HG03439 (cell line): ENCODE measurements at regions not wholly inside any gene's neighbourhood (a gene's known extent, or its start where the extent isn't known, plus 50 kb on each side); places are given as distances from the start of the nearest gene placed in this dataset.
A peak's percentile ranks its signal among the peaks of the same experiment; 100 is the strongest.
"Not testable (repeated sequence)": the region's sequence is repeated elsewhere in the genome, so short reads cannot be mapped to it uniquely, and the experiment has no call there.

Experiments used
- ATAC-seq: cut with Tn5 transposase; IDR thresholded peaks from one replicate; pipeline ENCODE4 v1.9.1; 2021; ENCODE audit warnings: mild to moderate bottlenecking, moderate library complexity; ENCODE audit not compliant: unreplicated experiment

- ATAC-seq: no peak
These were observed 500.1 kb upstream of the SGCD start for GRCh38 chr5:155826611-155827507.

DNA sequence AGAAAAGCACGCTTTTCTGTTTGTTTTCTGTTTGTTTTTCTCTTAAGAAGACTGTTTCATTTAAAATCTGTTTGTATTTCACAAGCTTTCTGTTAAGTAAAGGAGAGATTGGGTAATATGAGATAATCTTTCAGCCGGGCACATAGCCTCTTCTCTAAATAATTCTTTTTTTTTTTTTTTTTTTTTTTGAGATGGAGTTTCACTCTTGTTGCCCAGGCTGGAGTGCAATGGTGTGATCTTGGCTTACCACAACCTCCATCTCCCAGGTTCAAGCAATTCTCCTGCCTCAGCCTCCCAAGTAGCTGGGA, 499.5 kb upstream of the SGCD start:
- ATAC-seq: not testable (repeated sequence)

DNA sequence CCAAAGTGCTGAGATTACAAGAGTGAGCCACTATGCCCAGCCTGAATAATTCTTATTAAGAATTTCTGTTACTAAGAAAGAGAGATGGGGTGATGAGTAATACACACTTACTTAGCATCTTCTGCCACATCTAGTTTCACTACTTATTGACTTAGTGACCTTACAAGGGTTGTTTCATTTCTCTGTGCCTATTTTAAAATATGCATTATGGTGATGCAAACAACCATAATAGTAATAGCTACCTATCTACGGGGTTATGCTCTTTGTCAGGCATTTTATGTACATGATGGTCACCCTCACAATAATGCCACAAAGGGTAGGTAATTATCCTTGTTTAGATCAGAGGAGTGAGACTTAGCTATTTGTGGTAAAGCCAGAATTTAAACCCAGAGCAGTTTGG, 499.0 kb upstream of the SGCD start:
- peak; percentile 92 for ATAC-seq

- ATAC-seq: no peak
These were observed 495.5 kb upstream of the SGCD start for GRCh38 chr5:155831491-155831890.

DNA sequence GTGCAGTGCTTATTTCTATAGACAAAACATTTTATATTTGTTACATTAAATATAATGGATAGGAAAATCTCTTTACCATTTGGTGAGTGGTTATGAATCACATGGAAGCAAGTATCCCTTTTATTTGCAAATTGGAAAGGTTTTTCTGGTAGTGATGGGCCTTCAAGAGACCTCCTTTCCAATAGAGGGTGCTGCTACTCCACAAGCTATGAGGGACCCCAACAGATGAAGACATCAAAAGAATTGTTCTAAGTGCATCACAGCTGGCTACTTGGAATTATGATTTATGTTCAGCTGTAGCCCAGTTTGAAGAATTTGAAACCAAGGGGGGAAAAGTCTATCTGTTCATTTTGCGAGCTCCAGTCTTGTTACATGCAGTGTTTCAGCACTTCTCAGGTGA, 493.7 kb upstream of the SGCD start:
- no peak for ATAC-seq

- ATAC-seq: no peak
These were observed 492.5 kb upstream of the SGCD start for GRCh38 chr5:155834271-155834975.

DNA sequence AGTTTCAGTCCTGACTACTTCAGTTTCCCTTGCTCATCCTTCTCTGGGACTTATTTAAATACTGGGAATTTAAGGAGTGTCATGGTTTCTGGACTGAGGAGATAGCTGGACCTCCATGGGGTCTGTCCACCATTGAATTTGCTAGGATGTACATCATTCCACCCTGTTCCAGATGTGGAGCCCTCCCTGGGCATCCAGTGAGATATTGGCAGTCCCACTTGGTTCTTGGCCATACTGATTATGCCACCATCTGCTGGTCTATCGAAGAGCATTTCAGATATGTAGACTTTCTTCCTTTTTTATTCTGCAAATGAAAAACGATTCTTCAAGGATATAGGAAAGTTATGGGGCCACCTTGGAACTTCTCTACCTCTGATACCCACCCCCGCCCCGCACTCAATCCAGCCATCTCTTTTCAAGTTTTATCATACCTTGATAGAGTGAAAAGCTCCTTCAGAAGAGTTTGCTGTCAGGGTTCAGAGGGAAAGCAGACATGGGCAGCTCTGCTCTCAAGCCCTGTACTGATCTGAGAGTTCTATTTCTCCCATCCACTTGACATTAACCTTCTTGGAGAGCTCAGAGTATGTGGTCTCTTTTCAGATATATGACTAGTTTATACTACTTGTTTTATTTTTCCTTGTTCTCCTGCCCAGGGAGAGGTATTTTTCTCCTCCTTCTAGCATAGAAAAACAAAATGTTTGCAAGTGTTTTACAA, 490.7 kb upstream of the SGCD start:
- ATAC-seq: no peak

GRCh38 chr5:155838394-155838793, 488.6 kb upstream of the SGCD start:
- ATAC-seq: no peak

DNA sequence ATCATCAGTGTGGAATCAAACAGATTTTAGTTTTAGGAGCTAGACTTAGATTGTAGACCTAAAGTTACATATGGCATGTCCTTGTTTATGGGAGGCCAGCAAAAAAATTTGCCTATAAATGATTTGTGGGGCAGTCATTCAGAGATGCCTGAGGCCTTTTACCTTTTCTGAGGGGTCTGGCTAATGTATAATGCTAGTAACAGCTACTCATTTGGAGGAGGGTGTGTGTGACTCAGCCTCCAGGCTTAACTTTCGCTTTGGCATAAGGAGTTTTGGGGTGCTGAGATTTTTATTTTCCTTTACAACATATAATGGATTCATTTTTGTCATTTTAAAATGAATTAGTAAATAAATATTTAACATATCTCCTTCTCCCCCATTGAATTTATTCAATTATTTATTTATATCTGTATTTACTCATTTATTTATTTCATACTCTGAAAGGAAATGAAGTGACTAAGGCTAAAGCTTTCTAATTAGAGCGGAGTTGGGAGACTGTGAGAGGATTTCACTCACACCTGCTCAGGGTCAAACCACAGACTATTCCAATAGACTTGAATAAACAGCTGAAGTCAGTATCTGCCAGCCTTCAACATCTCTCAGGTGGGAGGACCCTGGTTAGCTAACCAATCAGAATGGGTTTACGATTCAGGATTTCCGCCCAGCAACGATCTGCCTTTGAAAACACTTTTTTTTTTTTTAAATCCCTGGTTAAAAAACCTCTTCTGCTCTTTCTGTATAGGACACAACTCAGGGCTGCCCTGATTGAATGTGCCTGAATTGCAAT, 487.5 kb upstream of the SGCD start:
- ATAC-seq: no peak

DNA sequence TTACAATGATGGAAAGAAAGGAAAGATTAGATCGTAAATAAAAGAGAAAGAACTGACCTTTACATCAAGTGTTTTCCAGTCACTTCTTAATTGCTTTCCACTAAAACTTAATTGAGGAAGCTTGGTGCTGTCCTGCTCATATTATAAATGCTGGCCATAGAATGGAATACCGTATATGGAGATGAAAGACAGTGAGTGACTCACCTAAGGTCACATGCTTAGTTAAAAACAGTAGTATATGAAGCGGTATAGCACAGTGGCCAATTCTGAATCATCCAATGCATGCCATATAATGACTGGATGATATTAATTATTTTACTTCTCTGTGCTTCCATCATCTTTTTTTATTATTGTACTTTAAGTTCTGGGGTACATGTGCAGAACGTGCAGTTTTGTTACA, 482.4 kb upstream of the SGCD start:
- no peak for ATAC-seq

GRCh38 chr5:155850370-155850769, 476.6 kb upstream of the SGCD start:
- no peak for ATAC-seq

DNA sequence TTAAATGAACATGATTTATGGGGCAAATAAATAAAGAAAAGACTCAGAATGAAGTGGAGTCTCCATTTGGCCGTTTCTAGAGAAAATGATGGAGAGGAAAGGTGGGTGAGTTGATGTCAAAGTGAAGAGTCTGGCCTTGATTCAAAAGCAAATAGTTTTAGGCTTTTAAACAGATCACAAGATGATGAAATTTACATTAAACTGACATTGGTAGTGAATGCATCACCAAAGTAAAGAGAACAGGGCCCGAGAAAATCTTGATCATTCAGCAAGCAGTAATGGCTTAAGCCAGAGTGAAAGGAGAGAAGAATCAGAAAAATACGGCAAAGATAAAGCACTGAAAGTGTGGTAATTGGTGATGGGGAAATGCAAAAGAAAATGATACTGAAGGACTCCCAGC, 460.0 kb upstream of the SGCD start:
- no peak for ATAC-seq

GRCh38 chr5:155867522-155868088, 459.4 kb upstream of the SGCD start:
- no peak for ATAC-seq

- no peak for ATAC-seq
These were observed 456.3 kb upstream of the SGCD start for GRCh38 chr5:155870636-155871035.

DNA sequence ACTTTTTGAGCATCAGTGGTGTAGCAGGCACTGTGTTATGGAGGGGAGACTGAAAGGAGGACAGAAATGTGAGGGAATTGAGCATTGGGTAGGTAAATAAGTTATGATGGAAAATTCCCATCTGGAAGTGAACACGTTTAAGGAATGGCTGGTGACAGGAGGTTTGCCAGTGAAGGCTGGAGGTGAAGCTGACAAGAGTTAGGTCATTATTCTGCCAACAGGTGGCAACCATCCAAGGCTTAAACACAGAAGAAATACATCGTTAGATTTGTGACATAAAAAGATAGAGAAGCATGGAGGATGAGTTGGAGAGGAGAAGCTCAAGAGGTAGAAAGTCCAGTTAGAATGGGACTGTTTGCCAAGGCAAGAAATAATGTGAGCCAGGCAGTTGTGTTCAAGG, 455.3 kb upstream of the SGCD start:
- no peak for ATAC-seq

DNA sequence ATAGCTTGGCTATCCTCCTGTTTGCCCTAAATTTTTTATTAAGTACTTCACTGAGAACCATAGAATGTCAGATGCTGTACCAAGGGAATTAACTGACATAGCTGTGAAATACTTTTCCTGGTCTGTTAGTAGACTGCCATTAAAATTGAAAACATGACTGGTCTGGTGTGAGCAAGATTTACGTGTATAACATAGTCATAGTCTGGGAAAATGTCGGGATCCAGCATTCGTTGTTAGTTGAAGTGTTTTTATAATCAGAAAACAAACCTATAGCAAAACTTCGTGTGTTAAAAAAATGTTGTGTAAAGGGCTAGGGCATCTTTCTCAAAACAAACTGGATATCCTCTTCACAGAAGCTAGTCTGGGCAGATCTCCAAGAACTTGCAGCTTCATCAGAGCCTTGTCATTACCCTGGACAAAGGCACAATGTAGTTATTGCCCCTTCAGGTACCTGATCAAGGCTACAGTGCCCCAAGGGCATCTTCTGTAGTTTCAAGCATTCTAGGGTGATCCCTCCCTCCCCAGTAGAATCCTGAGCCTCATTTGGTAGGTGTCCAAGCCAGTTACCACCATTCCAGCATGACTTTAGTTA, 454.2 kb upstream of the SGCD start:
- no peak for ATAC-seq

GRCh38 chr5:155878991-155879575, 447.9 kb upstream of the SGCD start:
- no peak for ATAC-seq

GRCh38 chr5:155884041-155884440, 442.9 kb upstream of the SGCD start:
- ATAC-seq: no peak

- ATAC-seq: no peak
These were observed 441.8 kb upstream of the SGCD start for GRCh38 chr5:155885199-155885598.
